Activated CD4-positive, alpha-beta T cell treated with anti-CD3 and anti-CD28 coated beads, Interleukin-2, amount 50 U/mL, for 48 hours (primary cell): ENCODE measurements at regions not wholly inside any gene's neighbourhood (a gene's known extent, or its start where the extent isn't known, plus 50 kb on each side); places are given as distances from the start of the nearest gene placed in this dataset.
"Not testable (repeated sequence)": the region's sequence is repeated elsewhere in the genome, so short reads cannot be mapped to it uniquely, and the experiment has no call there.

Source experiments
- DNase-seq, 2 experiments: peaks; one replicate each; pipeline ENCODE4 v3.0.0-alpha.2; 2020

DNA sequence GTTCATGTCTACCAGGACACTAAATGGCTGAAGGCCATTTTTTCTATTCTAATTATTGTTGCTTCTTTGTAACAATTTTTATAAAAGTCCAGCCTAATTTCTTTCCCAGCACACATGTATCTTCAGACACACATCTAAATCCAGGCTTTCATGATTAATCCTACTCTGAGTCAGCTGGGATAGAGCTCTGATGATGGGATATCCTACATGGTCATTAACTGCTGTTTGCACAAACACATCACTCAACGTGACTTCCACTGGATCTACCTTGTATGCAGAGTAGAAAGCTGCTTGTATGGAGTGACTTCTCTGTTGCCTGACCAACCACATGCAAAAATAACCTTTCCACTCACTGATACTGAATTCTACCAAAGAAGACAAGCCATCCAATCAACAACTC is 260.9 kb downstream of the AHR start:
- no peak for DNase-seq

DNA sequence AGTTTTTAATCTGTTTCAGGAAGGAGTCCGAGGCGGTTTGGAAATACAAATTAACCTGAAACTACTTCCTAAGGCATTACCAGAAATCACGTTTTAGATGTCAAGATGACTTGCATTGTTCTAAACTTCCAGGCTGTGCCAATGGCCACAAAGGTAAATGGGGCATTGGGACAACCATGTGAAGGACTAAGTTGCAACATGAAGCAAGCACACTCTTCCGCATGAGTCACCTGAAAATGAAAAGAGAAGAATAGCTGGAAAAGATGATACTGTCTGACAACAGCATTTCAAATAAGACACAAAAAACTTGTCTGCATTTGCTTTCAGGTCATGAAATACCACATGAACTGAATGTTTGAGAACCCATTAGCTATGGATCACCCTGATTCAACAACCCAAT is 262.1 kb downstream of the AHR start:
- DNase-seq: no peak

GRCh38 chr7:17560966-17561365 is 262.5 kb downstream of the AHR start:
- no peak for DNase-seq

DNA sequence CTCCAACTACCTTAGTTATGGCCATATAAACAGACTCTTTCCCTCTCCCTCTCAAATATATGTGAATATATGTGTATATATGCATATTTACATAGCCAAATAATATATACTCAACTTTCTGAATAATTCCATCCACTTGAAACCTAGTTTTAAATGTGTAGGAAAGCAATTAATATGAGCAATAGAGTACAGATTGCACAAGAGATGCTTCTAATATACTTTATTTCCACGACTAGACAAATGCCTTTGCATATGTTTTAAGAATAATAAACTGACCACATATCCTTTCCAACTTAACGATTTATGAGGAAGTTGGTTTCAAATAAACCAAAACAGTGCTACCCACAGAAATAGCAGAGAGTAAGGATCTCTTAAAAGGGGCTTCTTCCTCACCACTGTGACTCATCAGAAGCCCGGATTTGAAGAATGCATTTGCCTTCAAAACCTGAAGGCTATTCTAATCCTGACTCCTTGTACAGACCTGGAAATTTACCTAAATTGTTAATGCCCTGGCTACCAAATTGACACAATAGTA is 266.3 kb downstream of the AHR start:
- no peak for DNase-seq

- DNase-seq: peak in 1 of 2 experiments; percentile 8
These were observed 281.7 kb downstream of the AHR start for GRCh38 chr7:17580141-17580540.

DNA sequence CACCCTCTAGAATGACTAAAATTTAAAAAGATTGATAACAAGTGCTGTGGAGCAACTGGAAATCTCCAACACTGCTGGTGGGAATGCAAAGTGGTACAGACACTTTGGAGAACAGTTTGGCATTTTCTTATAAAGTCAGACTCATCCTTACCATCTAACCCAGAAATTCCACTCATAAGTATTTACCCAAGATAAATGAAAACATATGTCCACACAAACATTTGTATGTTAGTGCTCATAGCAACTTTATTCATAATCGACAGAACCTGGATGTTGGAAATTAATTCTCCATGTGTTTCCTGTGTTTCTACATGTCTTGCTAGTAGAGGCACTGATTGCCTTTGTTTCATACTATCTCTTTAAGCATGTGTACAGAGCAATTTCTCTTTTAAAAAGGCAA is 282.4 kb downstream of the AHR start:
- no peak for DNase-seq

DNA sequence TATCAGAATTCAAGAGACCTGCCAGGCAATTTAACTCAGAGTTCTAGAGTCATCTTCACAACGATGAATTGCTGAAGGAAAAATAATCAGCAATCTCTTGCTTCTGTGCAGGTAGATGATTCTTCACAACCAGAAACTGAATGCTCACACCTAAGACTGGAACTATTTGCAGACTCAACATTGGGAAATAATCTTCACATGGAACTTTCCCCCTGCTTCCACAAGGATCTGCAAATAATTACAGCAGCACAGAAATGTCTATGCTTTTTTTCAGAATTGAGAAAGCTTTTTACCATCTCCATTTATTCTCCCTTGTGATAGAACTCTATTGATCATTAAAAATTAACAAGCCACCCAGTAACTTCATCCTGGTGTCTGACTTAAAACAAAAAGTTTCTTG is 282.8 kb downstream of the AHR start:
- DNase-seq: no peak

DNA sequence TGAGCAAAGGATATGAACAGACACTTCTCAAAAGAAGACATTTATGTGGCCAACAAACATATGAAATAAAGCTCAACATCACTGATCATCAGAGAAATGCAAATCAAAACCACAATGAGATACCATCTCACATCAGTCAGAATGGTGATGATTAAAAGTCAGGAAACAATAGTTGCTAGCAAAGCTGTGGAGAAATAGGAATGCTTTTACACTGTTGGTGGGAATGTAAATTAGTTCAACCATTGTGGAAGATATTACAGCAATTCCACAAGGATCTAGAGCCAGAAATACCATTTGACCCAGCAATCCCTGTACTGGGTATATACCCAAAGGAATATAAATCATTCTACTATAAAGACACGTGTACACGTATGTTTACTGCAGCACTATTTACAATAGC is 284.2 kb downstream of the AHR start:
- DNase-seq: not testable (repeated sequence)

DNA sequence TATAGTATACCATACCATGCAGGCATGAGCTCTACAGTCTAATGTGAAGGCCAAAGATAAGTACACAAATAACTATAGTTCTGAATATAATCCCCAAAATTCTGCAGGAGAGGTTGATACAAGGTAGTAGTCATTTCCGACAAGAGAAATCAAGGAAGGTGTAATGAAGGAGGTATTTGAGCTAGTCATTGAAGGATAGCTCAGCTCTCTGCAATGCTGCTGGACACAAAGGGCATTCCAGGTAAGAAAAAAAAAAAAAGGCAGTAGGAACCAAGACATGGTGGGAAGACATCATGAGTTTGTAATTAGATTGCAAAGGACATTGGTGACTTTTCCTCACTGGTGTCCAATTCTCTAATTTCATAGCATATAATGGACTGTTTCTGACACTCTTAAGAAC is 285.3 kb downstream of the AHR start:
- no peak for DNase-seq

GRCh38 chr7:17584822-17585221 is 286.4 kb downstream of the AHR start:
- DNase-seq: no peak

DNA sequence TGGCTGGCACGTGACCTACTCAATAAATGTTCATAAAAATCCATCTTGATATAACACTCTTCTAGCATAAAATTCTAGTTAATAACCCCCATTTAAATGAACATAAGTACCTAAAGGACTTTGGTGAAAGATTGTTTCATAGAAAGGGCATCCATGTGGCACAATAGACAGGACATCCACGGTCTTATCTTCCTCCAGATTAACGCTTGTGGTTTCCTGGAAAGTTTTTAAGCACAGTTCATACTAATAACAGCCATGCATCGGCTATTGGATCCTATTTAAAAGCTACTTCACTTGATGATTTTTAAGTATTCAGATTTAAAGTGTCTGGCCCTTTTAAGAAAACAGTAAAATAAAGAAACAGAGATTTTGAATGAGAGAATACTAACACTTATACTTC is 288.3 kb downstream of the AHR start:
- no peak for DNase-seq

- no peak for DNase-seq
These were observed 290.3 kb downstream of the AHR start for GRCh38 chr7:17588730-17589129.

DNA sequence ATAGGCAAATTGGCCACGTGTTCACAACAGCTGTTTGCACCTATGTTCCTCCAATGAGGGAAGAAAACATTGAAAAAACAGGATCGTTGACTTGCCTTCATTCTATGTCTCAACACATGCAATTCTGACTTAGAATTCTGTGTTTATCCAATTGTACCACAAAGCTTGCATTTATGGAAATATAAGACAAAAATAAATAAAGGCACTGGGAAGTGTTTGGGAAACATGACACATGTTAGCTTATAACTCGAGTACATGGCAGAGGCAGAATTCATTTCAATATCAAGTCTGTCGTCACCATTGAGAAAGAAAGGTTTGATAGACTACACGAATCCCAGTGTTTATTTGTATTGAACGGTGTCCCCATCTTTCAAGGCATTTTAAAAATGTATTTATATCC is 291.2 kb downstream of the AHR start:
- DNase-seq: no peak

- DNase-seq: no peak
These were observed 291.8 kb downstream of the AHR start for GRCh38 chr7:17590221-17590620.

GRCh38 chr7:17593819-17594419 is 295.5 kb downstream of the AHR start:
- no peak for DNase-seq

DNA sequence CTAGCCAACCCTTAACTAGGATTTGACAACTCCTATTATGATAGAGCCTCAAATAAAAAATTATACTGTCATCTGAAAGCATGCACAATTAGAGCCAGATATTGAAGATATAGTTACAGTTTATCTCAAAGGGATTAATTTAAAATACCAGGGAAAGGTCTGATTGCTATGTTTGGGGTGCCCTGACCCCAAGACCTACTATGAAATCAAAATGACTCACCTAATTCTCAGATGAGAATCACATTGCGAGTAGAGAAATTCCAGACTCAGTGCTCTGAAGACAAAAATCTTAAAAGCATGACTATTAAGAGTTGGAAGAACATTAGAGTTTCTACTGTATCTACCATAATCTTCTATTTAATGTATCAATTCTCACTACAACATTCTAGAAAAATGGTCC is 297.1 kb downstream of the AHR start:
- DNase-seq: no peak

GRCh38 chr7:17598305-17598704 is 299.9 kb downstream of the AHR start:
- no peak for DNase-seq

DNA sequence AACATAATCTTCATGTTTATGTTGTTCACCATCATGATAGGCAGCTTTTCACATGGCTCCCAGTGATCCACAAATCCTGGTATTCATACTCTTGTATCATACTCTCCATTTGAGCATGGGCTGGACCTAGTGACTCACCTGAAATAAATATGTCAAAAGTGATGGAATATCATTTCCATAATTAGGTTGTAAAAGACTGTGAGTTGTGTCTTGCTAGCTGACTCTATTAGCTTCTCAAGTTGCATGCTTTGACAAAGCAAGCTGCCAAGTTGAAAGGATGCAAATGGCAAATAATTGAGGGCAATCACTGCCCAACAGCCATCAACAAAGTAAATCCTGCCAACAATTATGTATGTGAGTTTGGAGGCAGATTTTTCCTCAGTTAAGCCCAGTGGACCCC is 300.4 kb downstream of the AHR start:
- DNase-seq: no peak

DNA sequence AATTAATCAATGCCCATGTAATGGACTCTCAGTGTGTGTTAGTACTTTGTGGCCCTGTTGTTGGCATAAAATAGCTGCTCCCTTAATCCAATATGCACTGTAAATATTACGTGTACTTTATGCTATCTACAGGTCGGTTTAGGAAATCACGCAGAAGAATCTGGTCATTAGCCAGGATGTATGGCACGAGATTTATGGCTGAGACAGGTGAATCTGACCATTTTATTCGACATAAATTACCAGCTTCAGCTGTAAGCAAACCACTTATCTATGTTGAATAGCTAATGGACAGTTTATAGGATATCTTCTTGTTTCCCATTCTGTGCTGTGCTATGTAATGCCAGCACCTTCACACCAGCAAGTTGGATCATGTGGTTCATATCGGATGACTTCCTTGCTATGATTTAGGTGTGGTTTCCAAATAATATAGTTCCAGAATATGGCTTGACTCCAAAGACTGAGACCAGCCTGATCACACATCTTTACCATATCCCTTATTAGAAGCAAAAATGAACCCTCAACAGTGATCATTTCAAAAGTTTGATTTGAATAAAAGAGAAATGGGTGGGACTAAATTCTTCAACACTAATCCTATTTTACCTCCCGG is 301.4 kb downstream of the AHR start:
- DNase-seq: no peak

GRCh38 chr7:17600340-17600752 is 301.9 kb downstream of the AHR start:
- no peak for DNase-seq

GRCh38 chr7:17601921-17602320 is 303.5 kb downstream of the AHR start:
- DNase-seq: no peak

DNA sequence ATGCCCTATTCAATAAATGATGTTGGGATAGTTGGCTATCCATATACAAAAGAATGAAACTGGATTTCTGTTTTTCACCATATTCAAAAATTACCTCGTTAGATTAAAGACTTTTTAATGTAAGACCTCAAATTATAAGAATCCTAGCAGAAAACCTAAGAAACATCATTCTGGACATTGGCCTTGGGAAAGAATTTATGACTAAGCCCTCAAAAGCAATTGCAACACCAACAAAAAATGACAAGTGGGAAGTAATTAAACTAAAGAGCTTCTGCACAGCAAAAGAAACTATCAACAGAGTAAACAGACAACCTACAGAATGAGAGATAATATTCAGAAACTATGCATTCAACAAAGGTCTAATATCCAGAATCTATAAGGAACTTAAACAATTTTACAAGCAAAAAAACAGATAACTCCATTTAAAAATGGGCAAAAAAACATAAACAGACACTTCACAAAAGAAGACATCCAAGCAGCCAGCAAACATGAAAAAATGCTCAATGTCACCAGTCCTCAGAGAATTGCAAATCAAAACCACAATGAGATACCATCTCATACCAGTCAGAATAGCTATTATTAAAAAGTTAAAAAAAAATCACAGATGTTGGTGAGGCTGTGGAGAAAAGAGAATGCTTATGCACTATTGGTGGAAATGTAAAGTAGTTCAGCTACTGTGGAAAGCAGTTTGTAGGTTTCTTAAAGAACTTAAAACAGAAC is 309.8 kb downstream of the AHR start:
- no peak for DNase-seq

DNA sequence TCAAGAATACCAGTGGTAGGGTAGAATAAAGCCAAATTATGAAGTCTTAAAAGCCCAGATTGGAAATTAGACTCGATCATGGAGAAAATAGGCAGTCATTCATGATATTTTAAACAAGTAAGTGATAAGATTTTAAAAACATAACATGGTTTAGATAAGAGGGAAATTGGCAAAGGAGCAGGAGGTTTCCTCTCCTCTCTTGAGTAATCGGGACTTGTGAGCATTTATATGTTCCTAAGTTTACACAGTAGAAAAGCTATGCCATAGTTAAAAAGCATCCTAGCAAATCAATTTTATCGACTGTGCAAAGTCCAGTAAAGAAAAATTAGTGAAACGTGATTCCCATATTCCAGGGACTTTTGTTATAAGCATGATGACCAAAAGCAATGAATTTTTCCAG is 313.2 kb downstream of the AHR start:
- no peak for DNase-seq

DNA sequence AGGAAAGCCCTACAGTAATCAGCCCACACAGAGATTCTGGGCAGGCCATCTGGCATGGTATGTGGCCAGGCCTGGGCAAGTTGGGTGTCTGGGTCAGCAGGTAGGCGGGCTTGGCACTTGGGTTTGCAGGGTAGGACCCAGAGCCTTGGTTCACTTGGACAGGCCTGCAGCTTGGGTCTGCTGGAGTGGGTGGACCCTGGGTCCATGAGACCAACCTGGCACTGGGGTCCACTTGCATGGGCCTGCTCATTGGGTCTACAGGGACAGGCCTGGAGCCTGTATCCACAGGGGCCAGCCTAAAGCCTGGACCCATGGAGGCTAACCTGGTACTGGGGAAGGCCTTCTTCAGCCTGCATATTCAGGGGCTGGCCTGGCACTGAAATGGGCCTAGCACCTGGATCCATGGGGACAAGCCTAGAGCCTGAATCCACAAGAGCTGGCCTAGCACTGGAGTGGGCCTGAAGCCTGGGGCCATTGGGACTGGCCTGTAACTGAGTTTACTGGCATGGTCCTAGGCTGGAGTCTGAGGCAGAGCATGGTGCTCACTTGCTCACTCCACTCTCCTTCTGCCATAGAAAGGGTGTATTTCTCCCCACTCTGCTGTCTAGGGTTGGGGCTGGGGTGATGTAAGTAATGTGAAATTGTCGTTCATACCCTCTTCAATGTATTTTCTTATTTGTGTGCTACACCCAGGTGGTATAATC is 315.0 kb downstream of the AHR start:
- DNase-seq: no peak
